Astrocyte (in vitro differentiated cells and primary cell): ENCODE measurements at regions not wholly inside any gene's neighbourhood (a gene's known extent, or its start where the extent isn't known, plus 50 kb on each side); places are given as distances from the start of the nearest gene placed in this dataset.
A peak's percentile ranks its signal among the peaks of the same experiment; 100 is the strongest.

Experiments
- DNase-seq: peaks from one replicate; pipeline ENCODE4 v3.0.0-alpha.2; 2010; ENCODE audit warnings: low read depth
- FAIRE-seq: peaks from 2 replicates; lab custom pipeline; 2011; peaks lifted over from hg19 to GRCh38; lab: Jason Lieb, UNC
- H2AFZ ChIP-seq: 2 replicates; pipeline ENCODE4 v1.6.0; 2012; ENCODE audit warnings: low read depth, low read length, inconsistent platforms
- H3K27ac ChIP-seq: 2 replicates; pipeline ENCODE4 v1.5.1; 2011; ENCODE audit warnings: low read depth, low read length, inconsistent platforms
- H3K27me3 ChIP-seq: 2 replicates; pipeline ENCODE4 v1.6.0; 2011; ENCODE audit warnings: low read length, inconsistent platforms; ENCODE audit not compliant: insufficient read depth
- H3K36me3 ChIP-seq: 2 replicates; pipeline ENCODE4 v1.5.1; 2011; ENCODE audit warnings: low read length, inconsistent platforms; ENCODE audit not compliant: insufficient read depth
- H3K4me1 ChIP-seq: 2 replicates; pipeline ENCODE4 v1.5.1; 2011; ENCODE audit warnings: low read length, inconsistent platforms; ENCODE audit not compliant: insufficient read depth
- H3K4me2 ChIP-seq: 2 replicates; pipeline ENCODE4 v1.6.0; 2012; ENCODE audit warnings: low read length, inconsistent platforms
- H3K4me3 ChIP-seq: 2 replicates; pipeline ENCODE4 v1.5.1; 2011; ENCODE audit warnings: low read depth, mild to moderate bottlenecking, low read length, inconsistent platforms; ENCODE audit not compliant: insufficient read depth
- H3K79me2 ChIP-seq: 2 replicates; pipeline ENCODE4 v1.6.0; 2012; ENCODE audit warnings: mild to moderate bottlenecking, low read length, inconsistent platforms; ENCODE audit not compliant: insufficient read depth
- H3K9ac ChIP-seq: 2 replicates; pipeline ENCODE4 v1.6.0; 2012; ENCODE audit warnings: mild to moderate bottlenecking, low read length, inconsistent platforms
- H3K9me3 ChIP-seq: 2 replicates; pipeline ENCODE4 v1.5.1; 2012; ENCODE audit warnings: low read depth, mild to moderate bottlenecking, low read length, inconsistent platforms; ENCODE audit not compliant: insufficient read depth
- H4K20me1 ChIP-seq: 2 replicates; pipeline ENCODE4 v1.6.0; 2012; ENCODE audit warnings: low read length, inconsistent platforms; ENCODE audit not compliant: insufficient read depth
- H3K27ac Mint-ChIP-seq: one replicate; pipeline ENCODE4 v1.8.0; 2021; ENCODE audit warnings: mild to moderate bottlenecking, mixed read lengths; ENCODE audit not compliant: unreplicated experiment
- H3K27me3 Mint-ChIP-seq: one replicate; pipeline ENCODE4 v1.8.0; 2021; ENCODE audit warnings: low read depth, mixed read lengths; ENCODE audit not compliant: unreplicated experiment
- H3K36me3 Mint-ChIP-seq: one replicate; pipeline ENCODE4 v1.8.0; 2021; ENCODE audit warnings: low read depth, mixed read lengths; ENCODE audit not compliant: unreplicated experiment
- H3K4me1 Mint-ChIP-seq: one replicate; pipeline ENCODE4 v1.8.0; 2021; ENCODE audit warnings: low read depth, mixed read lengths; ENCODE audit not compliant: unreplicated experiment
- H3K4me3 Mint-ChIP-seq: one replicate; pipeline ENCODE4 v1.8.0; 2021; ENCODE audit warnings: mild to moderate bottlenecking, moderate library complexity, mixed read lengths; ENCODE audit not compliant: unreplicated experiment
- H3K9me3 Mint-ChIP-seq: one replicate; pipeline ENCODE4 v1.8.0; 2021; ENCODE audit warnings: mild to moderate bottlenecking, mixed read lengths; ENCODE audit not compliant: unreplicated experiment
- CTCF ChIP-seq: IDR thresholded peaks from 2 replicates; pipeline ENCODE4 v1.5.1; 2011; ENCODE audit warnings: low read depth, mild to moderate bottlenecking, inconsistent platforms, low read length, moderate library complexity; ENCODE audit not compliant: insufficient read depth
- EZH2 ChIP-seq: IDR thresholded peaks from 2 replicates; pipeline ENCODE4 v1.6.1; 2012; ENCODE audit warnings: mild to moderate bottlenecking, low read length, inconsistent platforms; ENCODE audit not compliant: insufficient read depth

- no peak for DNase-seq
- peaks cover 17% of the 10 kb centered on the region for H3K4me1 ChIP-seq
- H3K4me3 ChIP-seq = no peak overlapping the region
- no peak overlapping the region for H3K4me2 ChIP-seq
- H3K27ac ChIP-seq = no peak overlapping the region
- H3K9ac ChIP-seq = no peak overlapping the region
- H3K4me1 Mint-ChIP-seq = peaks cover 17% of the 10 kb centered on the region
- no peak overlapping the region for H3K27ac Mint-ChIP-seq
- H3K9me3 ChIP-seq = no peaks in the 10 kb centered on the region
- H3K27me3 ChIP-seq = no peaks in the 10 kb centered on the region
- H4K20me1 ChIP-seq = no peaks in the 10 kb centered on the region
- H3K27me3 Mint-ChIP-seq = no peaks in the 10 kb centered on the region
- H3K9me3 Mint-ChIP-seq = peaks cover under 1% of the 10 kb centered on the region
- H3K79me2 ChIP-seq = no peaks in the 10 kb centered on the region
- peaks cover 4% of the 10 kb centered on the region for H3K36me3 Mint-ChIP-seq
- TF ChIP-seq CTCF (no peak), EZH2 (no peak)
- FAIRE-seq = no peak
- no peak overlapping the region for H2AFZ ChIP-seq
- H3K4me3 Mint-ChIP-seq = no peak overlapping the region
- no peaks in the 10 kb centered on the region for H3K36me3 ChIP-seq
Measured at GRCh38 chr12:46459861-46460545, 87.4 kb upstream of the SLC38A2 start.

DNA sequence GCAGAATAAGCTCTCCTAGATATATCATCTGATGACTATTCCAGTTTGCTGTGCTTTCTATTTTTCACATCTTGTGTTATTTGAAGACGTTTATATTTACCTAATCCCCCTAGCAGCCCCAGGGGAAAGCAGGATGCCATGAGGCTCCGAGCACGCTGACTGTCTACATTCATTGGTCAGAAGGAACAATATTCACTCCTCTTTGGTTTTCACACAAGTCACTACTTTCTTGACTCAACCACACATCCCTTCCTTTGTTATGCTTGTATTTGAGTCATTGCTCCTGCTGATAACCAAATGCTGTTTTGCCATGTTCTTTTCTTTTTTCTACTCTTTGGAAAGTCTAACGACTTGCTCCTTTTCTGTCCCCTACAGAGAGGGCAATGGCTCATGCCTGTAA is 86.5 kb upstream of the SLC38A2 start:
- no peaks in the 10 kb centered on the region for H4K20me1 ChIP-seq
- Mint-ChIP-seq H3K4me3 (no peak overlapping the region), H3K4me1 (peaks cover 17% of the 10 kb centered on the region), H3K27me3 (no peaks in the 10 kb centered on the region), H3K36me3 (peaks cover 3% of the 10 kb centered on the region), H3K27ac (peak overlapping the region; percentile 50), H3K9me3 (no peaks in the 10 kb centered on the region)
- no peak overlapping the region for H2AFZ ChIP-seq
- peak; percentile 89 for DNase-seq
- H3K4me3 ChIP-seq = no peak overlapping the region
- peak overlapping the region; percentile 11 for H3K27ac ChIP-seq
- H3K4me2 ChIP-seq = peak overlapping the region; percentile 14
- peak; percentile 89 for FAIRE-seq
- peaks cover 17% of the 10 kb centered on the region for H3K4me1 ChIP-seq
- H3K9me3 ChIP-seq = no peaks in the 10 kb centered on the region
- no peaks in the 10 kb centered on the region for H3K27me3 ChIP-seq
- H3K36me3 ChIP-seq = no peaks in the 10 kb centered on the region
- no peak overlapping the region for H3K9ac ChIP-seq
- H3K79me2 ChIP-seq = no peaks in the 10 kb centered on the region
- TF ChIP-seq EZH2 (no peak), CTCF (no peak)

DNA sequence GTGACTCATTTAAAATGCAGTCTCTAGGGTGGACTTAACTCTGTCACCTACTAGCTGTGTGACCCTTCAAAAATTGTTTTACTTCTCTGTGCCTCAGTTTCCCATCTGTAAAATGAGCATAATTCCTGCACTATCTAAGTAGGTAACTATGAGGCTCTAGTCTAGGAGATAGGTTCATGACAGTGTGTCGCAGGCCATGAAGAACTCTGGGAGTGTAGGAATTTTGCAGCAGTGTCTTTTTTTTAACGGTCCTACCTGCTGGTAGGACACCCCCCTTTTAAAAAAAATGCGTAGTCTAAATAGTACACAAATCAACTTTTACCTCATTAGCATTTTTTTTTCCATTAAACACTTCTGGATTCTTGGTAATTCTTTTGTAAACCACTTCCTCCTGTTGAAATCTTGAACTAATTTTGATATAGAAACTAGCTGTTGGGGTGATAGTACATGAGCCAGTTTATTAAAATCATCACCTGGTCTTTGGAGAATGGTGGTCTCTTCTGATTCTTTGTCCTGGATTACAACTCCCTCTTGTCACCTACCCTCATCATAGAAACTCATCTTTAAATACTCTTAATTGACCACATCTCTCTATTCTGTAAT is 86.0 kb upstream of the SLC38A2 start:
- Mint-ChIP-seq H3K4me1 (peaks cover 18% of the 10 kb centered on the region), H3K4me3 (no peak overlapping the region), H3K27me3 (no peaks in the 10 kb centered on the region), H3K9me3 (no peaks in the 10 kb centered on the region), H3K27ac (no peak overlapping the region), H3K36me3 (peaks cover 3% of the 10 kb centered on the region)
- no peaks in the 10 kb centered on the region for H3K79me2 ChIP-seq
- peak overlapping the region; percentile 11 for H3K27ac ChIP-seq
- no peak overlapping the region for H2AFZ ChIP-seq
- peaks cover 17% of the 10 kb centered on the region for H3K4me1 ChIP-seq
- no peaks in the 10 kb centered on the region for H3K36me3 ChIP-seq
- no peaks in the 10 kb centered on the region for H4K20me1 ChIP-seq
- no peaks in the 10 kb centered on the region for H3K27me3 ChIP-seq
- no peak overlapping the region for H3K4me3 ChIP-seq
- TF ChIP-seq CTCF (no peak), EZH2 (no peak)
- H3K9me3 ChIP-seq = no peaks in the 10 kb centered on the region
- no peak for DNase-seq
- H3K4me2 ChIP-seq = peak overlapping the region; percentile 14
- no peak for FAIRE-seq
- no peak overlapping the region for H3K9ac ChIP-seq
